ENCODE measurements at regions not wholly inside any gene's neighbourhood (a gene's known extent, or its start where the extent isn't known, plus 50 kb on each side); places are given as distances from the start of the nearest gene placed in this dataset.
A peak's percentile ranks its signal among the peaks of the same experiment; 100 is the strongest.

DNA sequence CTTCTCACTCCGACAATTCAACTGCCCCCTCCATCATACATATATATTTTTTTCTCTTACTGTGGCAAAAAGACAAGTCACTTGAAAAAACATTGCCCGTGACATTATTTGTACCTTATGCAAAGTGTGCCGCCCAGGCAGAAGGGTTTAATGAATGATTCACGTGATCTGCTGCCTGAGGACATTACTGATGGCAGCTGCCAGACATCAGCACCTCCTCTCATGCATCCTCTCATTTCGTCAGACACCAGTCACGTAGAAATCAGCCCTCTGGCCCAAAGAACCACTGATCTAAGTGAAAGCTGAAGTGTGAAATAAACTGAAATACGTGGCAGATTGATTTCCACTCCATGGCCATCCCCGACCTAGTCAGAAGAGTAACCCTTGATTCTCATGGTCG is 218.8 kb upstream of the PDE10A start:
- Mint-ChIP-seq H3K27ac (ENCODE audit: unreplicated experiment) (peak overlapping the region; percentile 26), H3K4me1 (ENCODE audit: low read depth, unreplicated experiment) (peaks cover 11% of the 10 kb centered on the region), H3K9me3 (ENCODE audit: unreplicated experiment) (peaks cover 8% of the 10 kb centered on the region), H3K36me3 (ENCODE audit: low read depth, unreplicated experiment) (no peaks in the 10 kb centered on the region), H3K27me3 (ENCODE audit: low read depth, unreplicated experiment) (peaks cover 6% of the 10 kb centered on the region), H3K4me3 (ENCODE audit: unreplicated experiment) (no peak overlapping the region)
- no peak overlapping the region for H3K4me2 ChIP-seq (ENCODE audit: low read length)
- no peaks in the 10 kb centered on the region for H3K36me3 ChIP-seq (ENCODE audit: insufficient read depth, low read length)
- H3K27me3 ChIP-seq (ENCODE audit: insufficient read depth, low read length), result peaks cover 4% of the 10 kb centered on the region
- no peak overlapping the region for H2AFZ ChIP-seq (ENCODE audit: low read depth, low read length)
- no peak for DNase-seq (ENCODE audit: low read depth)
- no peak overlapping the region for H3K27ac ChIP-seq (ENCODE audit: low read depth, low read length)
- no peak overlapping the region for H3K9ac ChIP-seq (ENCODE audit: low read length)
- H3K4me3 ChIP-seq (ENCODE audit: insufficient read depth, low read depth, low read length), result no peak overlapping the region
- H3K4me1 ChIP-seq (ENCODE audit: insufficient read depth, low read length), result no peaks in the 10 kb centered on the region
- H4K20me1 ChIP-seq (ENCODE audit: insufficient read depth, low read length), result no peaks in the 10 kb centered on the region
- no peaks in the 10 kb centered on the region for H3K9me3 ChIP-seq (ENCODE audit: insufficient read depth, low read depth, low read length)
- H3K79me2 ChIP-seq (ENCODE audit: insufficient read depth, low read length), result no peaks in the 10 kb centered on the region
- no peak for FAIRE-seq
- TF ChIP-seq, protein P1, sequence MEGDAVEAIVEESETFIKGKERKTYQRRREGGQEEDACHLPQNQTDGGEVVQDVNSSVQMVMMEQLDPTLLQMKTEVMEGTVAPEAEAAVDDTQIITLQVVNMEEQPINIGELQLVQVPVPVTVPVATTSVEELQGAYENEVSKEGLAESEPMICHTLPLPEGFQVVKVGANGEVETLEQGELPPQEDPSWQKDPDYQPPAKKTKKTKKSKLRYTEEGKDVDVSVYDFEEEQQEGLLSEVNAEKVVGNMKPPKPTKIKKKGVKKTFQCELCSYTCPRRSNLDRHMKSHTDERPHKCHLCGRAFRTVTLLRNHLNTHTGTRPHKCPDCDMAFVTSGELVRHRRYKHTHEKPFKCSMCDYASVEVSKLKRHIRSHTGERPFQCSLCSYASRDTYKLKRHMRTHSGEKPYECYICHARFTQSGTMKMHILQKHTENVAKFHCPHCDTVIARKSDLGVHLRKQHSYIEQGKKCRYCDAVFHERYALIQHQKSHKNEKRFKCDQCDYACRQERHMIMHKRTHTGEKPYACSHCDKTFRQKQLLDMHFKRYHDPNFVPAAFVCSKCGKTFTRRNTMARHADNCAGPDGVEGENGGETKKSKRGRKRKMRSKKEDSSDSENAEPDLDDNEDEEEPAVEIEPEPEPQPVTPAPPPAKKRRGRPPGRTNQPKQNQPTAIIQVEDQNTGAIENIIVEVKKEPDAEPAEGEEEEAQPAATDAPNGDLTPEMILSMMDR (IDR thresholded peaks at IDR 0.05; ENCODE audit: insufficient read depth, low read depth, low read length), result no peak
- no peak for TF ChIP-seq EZH2 (IDR thresholded peaks at IDR 0.05; ENCODE audit: insufficient read depth, low read length)

DNA sequence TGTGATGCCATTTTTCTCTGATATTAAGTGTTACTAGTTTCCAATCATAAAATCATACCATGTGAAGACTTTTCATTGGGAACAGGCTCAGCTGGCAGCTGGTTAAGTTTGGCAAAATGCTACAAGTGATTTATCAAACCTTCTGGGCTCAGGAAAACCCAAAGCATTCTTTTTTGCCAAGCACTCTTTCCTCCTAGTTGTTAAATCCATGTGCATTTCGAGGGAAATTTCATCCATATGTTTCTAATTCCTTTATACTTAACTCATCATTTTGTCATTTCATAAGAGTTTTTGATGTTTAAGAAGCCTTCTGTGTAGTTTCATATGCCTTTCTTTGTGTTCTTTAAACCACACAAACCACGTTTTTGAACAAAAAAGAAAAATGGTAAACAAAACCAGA is 217.6 kb upstream of the PDE10A start:
- H3K9me3 ChIP-seq (ENCODE audit: insufficient read depth, low read depth, low read length), result no peaks in the 10 kb centered on the region
- no peak overlapping the region for H3K4me3 ChIP-seq (ENCODE audit: insufficient read depth, low read depth, low read length)
- Mint-ChIP-seq H3K9me3 (ENCODE audit: unreplicated experiment) (peaks cover 8% of the 10 kb centered on the region), H3K27ac (ENCODE audit: unreplicated experiment) (no peak overlapping the region), H3K36me3 (ENCODE audit: low read depth, unreplicated experiment) (no peaks in the 10 kb centered on the region), H3K27me3 (ENCODE audit: low read depth, unreplicated experiment) (peaks cover 7% of the 10 kb centered on the region), H3K4me3 (ENCODE audit: unreplicated experiment) (no peak overlapping the region), H3K4me1 (ENCODE audit: low read depth, unreplicated experiment) (peaks cover 11% of the 10 kb centered on the region)
- no peak overlapping the region for H3K27ac ChIP-seq (ENCODE audit: low read depth, low read length)
- no peak overlapping the region for H2AFZ ChIP-seq (ENCODE audit: low read depth, low read length)
- TF ChIP-seq, protein P1 (IDR thresholded peaks at IDR 0.05; ENCODE audit: insufficient read depth, low read depth, low read length), result no peak
- no peak for TF ChIP-seq EZH2 (IDR thresholded peaks at IDR 0.05; ENCODE audit: insufficient read depth, low read length)
- no peaks in the 10 kb centered on the region for H3K4me1 ChIP-seq (ENCODE audit: insufficient read depth, low read length)
- no peak overlapping the region for H3K4me2 ChIP-seq (ENCODE audit: low read length)
- no peak for FAIRE-seq
- DNase-seq (ENCODE audit: low read depth), result peak; percentile 12
- no peaks in the 10 kb centered on the region for H4K20me1 ChIP-seq (ENCODE audit: insufficient read depth, low read length)
- no peaks in the 10 kb centered on the region for H3K36me3 ChIP-seq (ENCODE audit: insufficient read depth, low read length)
- H3K79me2 ChIP-seq (ENCODE audit: insufficient read depth, low read length), result no peaks in the 10 kb centered on the region
- H3K9ac ChIP-seq (ENCODE audit: low read length), result no peak overlapping the region
- peaks cover 6% of the 10 kb centered on the region for H3K27me3 ChIP-seq (ENCODE audit: insufficient read depth, low read length)

DNA sequence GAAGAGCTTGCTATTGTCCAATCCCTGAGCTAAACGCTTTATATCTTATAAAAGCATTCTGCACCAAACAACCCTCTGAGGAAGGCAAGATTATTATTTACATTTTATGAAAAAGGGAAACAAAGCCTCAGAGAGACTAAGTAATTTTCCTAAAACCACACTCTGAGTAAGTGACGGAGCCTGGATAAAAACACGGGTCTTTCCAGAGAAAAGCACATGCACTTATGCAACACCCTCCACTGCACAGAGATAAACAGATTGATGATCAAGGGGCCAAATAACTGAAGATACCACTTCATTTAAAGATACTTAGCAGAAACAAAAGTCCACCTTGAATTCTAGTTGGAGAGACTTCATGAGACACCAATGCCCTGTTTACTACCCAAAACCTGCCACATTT is 214.7 kb upstream of the PDE10A start:
- Histone ChIP-seq H3K36me3 (ENCODE audit: insufficient read depth, low read length) (no peaks in the 10 kb centered on the region), H2AFZ (ENCODE audit: low read depth, low read length) (no peak overlapping the region), H3K27me3 (ENCODE audit: insufficient read depth, low read length) (peaks cover 17% of the 10 kb centered on the region), H3K4me1 (ENCODE audit: insufficient read depth, low read length) (no peaks in the 10 kb centered on the region), H3K79me2 (ENCODE audit: insufficient read depth, low read length) (no peaks in the 10 kb centered on the region), H3K4me3 (ENCODE audit: insufficient read depth, low read depth, low read length) (no peak overlapping the region), H3K9ac (ENCODE audit: low read length) (no peak overlapping the region), H3K27ac (ENCODE audit: low read depth, low read length) (no peak overlapping the region), H3K4me2 (ENCODE audit: low read length) (no peak overlapping the region), H4K20me1 (ENCODE audit: insufficient read depth, low read length) (no peaks in the 10 kb centered on the region), H3K9me3 (ENCODE audit: insufficient read depth, low read depth, low read length) (no peaks in the 10 kb centered on the region)
- Mint-ChIP-seq H3K4me3 (ENCODE audit: unreplicated experiment) (no peak overlapping the region), H3K9me3 (ENCODE audit: unreplicated experiment) (peaks cover 8% of the 10 kb centered on the region), H3K36me3 (ENCODE audit: low read depth, unreplicated experiment) (no peaks in the 10 kb centered on the region), H3K27me3 (ENCODE audit: low read depth, unreplicated experiment) (peaks cover 7% of the 10 kb centered on the region), H3K27ac (ENCODE audit: unreplicated experiment) (no peak overlapping the region), H3K4me1 (ENCODE audit: low read depth, unreplicated experiment) (no peaks in the 10 kb centered on the region)
- FAIRE-seq (no peak), DNase-seq (ENCODE audit: low read depth) (no peak)
- TF ChIP-seq EZH2 (IDR thresholded peaks at IDR 0.05; ENCODE audit: insufficient read depth, low read length), result no peak
- TF ChIP-seq, protein P1 (IDR thresholded peaks at IDR 0.05; ENCODE audit: insufficient read depth, low read depth, low read length), result no peak
